ENCODE measurements at regions not wholly inside any gene's neighbourhood (a gene's known extent, or its start where the extent isn't known, plus 50 kb on each side); places are given as distances from the start of the nearest gene placed in this dataset.

DNA sequence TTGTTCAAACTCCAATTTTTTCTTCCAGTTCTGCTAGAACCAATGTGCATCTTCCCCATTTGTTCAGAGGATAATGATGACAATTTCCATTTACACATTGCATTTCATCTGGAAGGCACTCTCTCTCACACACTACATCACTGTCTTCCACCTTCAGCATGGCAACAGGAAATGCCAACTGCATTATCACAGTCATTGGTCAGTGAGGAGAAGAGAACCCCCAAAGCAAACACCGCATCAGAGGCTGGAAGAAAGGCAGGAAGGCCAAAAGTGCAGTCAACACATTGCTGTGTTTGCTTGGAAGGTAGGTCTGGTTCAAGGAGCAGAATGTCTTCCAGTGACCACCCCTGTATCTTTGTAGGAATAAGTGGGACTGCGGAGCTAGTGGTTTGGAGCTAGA, 192.2 kb upstream of the RHOBTB1 start:
- Histone ChIP-seq H3K9me3 (ENCODE audit: insufficient read depth, low read length, severe bottlenecking) (no peaks in the 10 kb centered on the region), H2AFZ (ENCODE audit: low read depth, low read length) (no peak overlapping the region), H3K4me3 (ENCODE audit: low read depth in 1 of 2, low read length in 2 of 2) (no peak overlapping the region), H3K9ac (ENCODE audit: low read depth, low read length) (no peak overlapping the region), H3K27me3 (ENCODE audit: insufficient read depth, low read length, poor library complexity) (no peaks in the 10 kb centered on the region), H3K4me1 (ENCODE audit: insufficient read depth, low read length) (peaks cover 3% of the 10 kb centered on the region; the same call in 1 of the 2 replicates), H3K27ac (ENCODE audit: low read length) (no peak overlapping the region), H4K20me1 (ENCODE audit: insufficient read depth, low read length) (no peaks in the 10 kb centered on the region), H3K36me3 (ENCODE audit: insufficient read depth, low read length) (no peaks in the 10 kb centered on the region), H3K4me2 (ENCODE audit: insufficient read depth, low read length) (no peak overlapping the region), H3K79me2 (ENCODE audit: insufficient read depth, low read length) (no peaks in the 10 kb centered on the region)
- ATAC-seq (ENCODE audit: insufficient read depth, low read depth) (no peak), DNase-seq (no peak)
- TF ChIP-seq, protein P1, sequence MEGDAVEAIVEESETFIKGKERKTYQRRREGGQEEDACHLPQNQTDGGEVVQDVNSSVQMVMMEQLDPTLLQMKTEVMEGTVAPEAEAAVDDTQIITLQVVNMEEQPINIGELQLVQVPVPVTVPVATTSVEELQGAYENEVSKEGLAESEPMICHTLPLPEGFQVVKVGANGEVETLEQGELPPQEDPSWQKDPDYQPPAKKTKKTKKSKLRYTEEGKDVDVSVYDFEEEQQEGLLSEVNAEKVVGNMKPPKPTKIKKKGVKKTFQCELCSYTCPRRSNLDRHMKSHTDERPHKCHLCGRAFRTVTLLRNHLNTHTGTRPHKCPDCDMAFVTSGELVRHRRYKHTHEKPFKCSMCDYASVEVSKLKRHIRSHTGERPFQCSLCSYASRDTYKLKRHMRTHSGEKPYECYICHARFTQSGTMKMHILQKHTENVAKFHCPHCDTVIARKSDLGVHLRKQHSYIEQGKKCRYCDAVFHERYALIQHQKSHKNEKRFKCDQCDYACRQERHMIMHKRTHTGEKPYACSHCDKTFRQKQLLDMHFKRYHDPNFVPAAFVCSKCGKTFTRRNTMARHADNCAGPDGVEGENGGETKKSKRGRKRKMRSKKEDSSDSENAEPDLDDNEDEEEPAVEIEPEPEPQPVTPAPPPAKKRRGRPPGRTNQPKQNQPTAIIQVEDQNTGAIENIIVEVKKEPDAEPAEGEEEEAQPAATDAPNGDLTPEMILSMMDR (IDR thresholded peaks at IDR 0.05; ENCODE audit: borderline replicate concordance, extremely low read depth, low read length, poor library complexity, severe bottlenecking), result no peak
- TF ChIP-seq EZH2 (IDR thresholded peaks at IDR 0.05; ENCODE audit: borderline replicate concordance, low read depth, low read length, severe bottlenecking), result no peak

GRCh38 chr10:61135276-61135721, 191.3 kb upstream of the RHOBTB1 start:
- ATAC-seq (ENCODE audit: insufficient read depth, low read depth), result no peak
- H3K9ac ChIP-seq (ENCODE audit: low read depth, low read length), result no peak overlapping the region
- H3K36me3 ChIP-seq (ENCODE audit: insufficient read depth, low read length), result no peaks in the 10 kb centered on the region
- no peaks in the 10 kb centered on the region for H3K9me3 ChIP-seq (ENCODE audit: insufficient read depth, low read length, severe bottlenecking)
- H4K20me1 ChIP-seq (ENCODE audit: insufficient read depth, low read length), result no peaks in the 10 kb centered on the region
- H2AFZ ChIP-seq (ENCODE audit: low read depth, low read length), result no peak overlapping the region
- no peak overlapping the region for H3K27ac ChIP-seq (ENCODE audit: low read length)
- no peaks in the 10 kb centered on the region for H3K79me2 ChIP-seq (ENCODE audit: insufficient read depth, low read length)
- H3K4me2 ChIP-seq (ENCODE audit: insufficient read depth, low read length), result no peak overlapping the region
- no peak overlapping the region for H3K4me3 ChIP-seq (ENCODE audit: low read depth in 1 of 2, low read length in 2 of 2)
- no peaks in the 10 kb centered on the region for H3K4me1 ChIP-seq (ENCODE audit: insufficient read depth, low read length)
- TF ChIP-seq EZH2 (IDR thresholded peaks at IDR 0.05; ENCODE audit: borderline replicate concordance, low read depth, low read length, severe bottlenecking), result no peak
- TF ChIP-seq, protein P1 (IDR thresholded peaks at IDR 0.05; ENCODE audit: borderline replicate concordance, extremely low read depth, low read length, poor library complexity, severe bottlenecking), result no peak
- no peaks in the 10 kb centered on the region for H3K27me3 ChIP-seq (ENCODE audit: insufficient read depth, low read length, poor library complexity)
- no peak for DNase-seq

- TF ChIP-seq, protein P1 (IDR thresholded peaks at IDR 0.05; ENCODE audit: borderline replicate concordance, extremely low read depth, low read length, poor library complexity, severe bottlenecking), result no peak
- Histone ChIP-seq H3K4me3 (ENCODE audit: low read depth in 1 of 2, low read length in 2 of 2) (no peak overlapping the region), H3K36me3 (ENCODE audit: insufficient read depth, low read length) (no peaks in the 10 kb centered on the region), H3K27me3 (ENCODE audit: insufficient read depth, low read length, poor library complexity) (no peaks in the 10 kb centered on the region), H4K20me1 (ENCODE audit: insufficient read depth, low read length) (no peaks in the 10 kb centered on the region), H3K4me2 (ENCODE audit: insufficient read depth, low read length) (no peak overlapping the region), H2AFZ (ENCODE audit: low read depth, low read length) (no peak overlapping the region), H3K79me2 (ENCODE audit: insufficient read depth, low read length) (no peaks in the 10 kb centered on the region), H3K4me1 (ENCODE audit: insufficient read depth, low read length) (peaks cover 7% of the 10 kb centered on the region), H3K27ac (ENCODE audit: low read length) (no peak overlapping the region), H3K9ac (ENCODE audit: low read depth, low read length) (no peak overlapping the region), H3K9me3 (ENCODE audit: insufficient read depth, low read length, severe bottlenecking) (no peaks in the 10 kb centered on the region)
- ATAC-seq (ENCODE audit: insufficient read depth, low read depth) (no peak), DNase-seq (no peak)
Observed at GRCh38 chr10:61130366-61130765, 186.4 kb upstream of the RHOBTB1 start.

DNA sequence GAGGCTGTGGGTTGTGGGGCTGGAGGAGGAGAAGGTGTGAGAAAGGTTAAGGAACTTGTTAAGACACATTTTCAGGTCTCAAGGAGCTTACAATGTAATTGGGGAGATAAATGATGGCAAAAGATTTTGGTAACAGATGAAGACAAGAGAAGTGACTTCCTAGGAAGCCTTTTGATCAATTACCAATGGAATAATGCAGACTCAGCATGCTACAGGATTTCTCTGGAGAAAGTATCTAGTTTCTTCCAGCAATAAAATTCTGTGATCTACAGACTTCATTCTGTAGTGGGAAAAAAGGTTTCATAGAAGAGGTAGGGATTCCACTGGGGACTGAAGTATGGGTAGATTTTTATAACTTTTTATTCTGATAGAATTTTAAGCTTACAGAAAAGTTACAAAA, 184.2 kb upstream of the RHOBTB1 start:
- Histone ChIP-seq H3K27ac (ENCODE audit: low read length) (no peak overlapping the region), H3K27me3 (ENCODE audit: insufficient read depth, low read length, poor library complexity) (no peaks in the 10 kb centered on the region), H3K4me2 (ENCODE audit: insufficient read depth, low read length) (no peak overlapping the region), H3K4me3 (ENCODE audit: low read depth in 1 of 2, low read length in 2 of 2) (no peak overlapping the region), H3K79me2 (ENCODE audit: insufficient read depth, low read length) (no peaks in the 10 kb centered on the region), H3K9ac (ENCODE audit: low read depth, low read length) (no peak overlapping the region), H3K9me3 (ENCODE audit: insufficient read depth, low read length, severe bottlenecking) (no peaks in the 10 kb centered on the region), H4K20me1 (ENCODE audit: insufficient read depth, low read length) (no peaks in the 10 kb centered on the region), H3K4me1 (ENCODE audit: insufficient read depth, low read length) (peaks cover 7% of the 10 kb centered on the region), H3K36me3 (ENCODE audit: insufficient read depth, low read length) (no peaks in the 10 kb centered on the region), H2AFZ (ENCODE audit: low read depth, low read length) (no peak overlapping the region)
- ATAC-seq (ENCODE audit: insufficient read depth, low read depth), result no peak
- TF ChIP-seq EZH2 (IDR thresholded peaks at IDR 0.05; ENCODE audit: borderline replicate concordance, low read depth, low read length, severe bottlenecking), result no peak
- TF ChIP-seq, protein P1 (IDR thresholded peaks at IDR 0.05; ENCODE audit: borderline replicate concordance, extremely low read depth, low read length, poor library complexity, severe bottlenecking), result no peak
- no peak for DNase-seq
